ENCODE measurements at regions not wholly inside any gene's neighbourhood (a gene's known extent, or its start where the extent isn't known, plus 50 kb on each side); places are given as distances from the start of the nearest gene placed in this dataset.
"Not testable (repeated sequence)": the region's sequence is repeated elsewhere in the genome, so short reads cannot be mapped to it uniquely, and the experiment has no call there.

DNA sequence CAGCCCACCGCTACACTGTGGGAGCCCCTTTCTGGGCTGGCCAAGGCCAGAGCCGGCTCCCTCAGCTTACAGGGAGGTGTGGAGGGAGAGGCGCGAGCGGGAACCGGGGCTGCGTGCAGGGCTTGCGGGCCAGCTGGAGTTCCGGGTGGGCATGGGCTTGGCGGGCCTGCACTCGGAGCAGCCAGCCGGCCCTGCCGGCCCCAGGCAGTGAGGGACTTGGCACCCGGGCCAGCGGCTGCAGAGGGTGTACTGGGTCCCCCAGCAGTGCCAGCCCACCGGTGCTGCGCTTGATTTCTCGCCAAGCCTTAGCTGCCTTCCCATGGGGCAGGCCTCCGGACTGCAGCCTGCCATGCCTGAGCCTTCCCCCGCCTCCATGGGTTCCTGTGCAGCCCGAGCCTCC, 306.2 kb downstream of the PPP4R3C start:
- not testable (repeated sequence) for DNase-seq (ENCODE audit: low spot score)

DNA sequence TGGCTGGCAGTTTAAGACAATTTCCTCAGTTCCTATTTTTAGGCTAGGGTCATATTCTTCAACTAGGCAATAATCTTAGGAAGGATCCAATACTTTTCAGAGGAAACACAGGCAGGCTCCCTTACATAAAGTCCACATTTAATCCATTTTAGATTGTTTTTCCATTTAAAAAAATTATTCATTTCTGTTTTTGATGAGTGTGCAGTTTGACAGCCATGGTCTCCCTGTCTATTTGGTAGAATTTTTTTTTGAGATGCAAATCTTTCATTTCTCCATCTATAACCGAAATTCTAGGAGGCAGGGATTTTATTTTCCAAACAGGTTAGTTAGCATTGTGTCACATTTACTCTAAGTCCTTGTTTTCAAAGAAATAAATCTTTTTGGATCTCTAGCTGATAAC, 326.8 kb downstream of the PPP4R3C start:
- no peak for DNase-seq (ENCODE audit: low spot score)

- no peak for DNase-seq (ENCODE audit: low spot score)
Observed at GRCh38 chrX:27132862-27133261, 330.3 kb downstream of the PPP4R3C start.

DNA sequence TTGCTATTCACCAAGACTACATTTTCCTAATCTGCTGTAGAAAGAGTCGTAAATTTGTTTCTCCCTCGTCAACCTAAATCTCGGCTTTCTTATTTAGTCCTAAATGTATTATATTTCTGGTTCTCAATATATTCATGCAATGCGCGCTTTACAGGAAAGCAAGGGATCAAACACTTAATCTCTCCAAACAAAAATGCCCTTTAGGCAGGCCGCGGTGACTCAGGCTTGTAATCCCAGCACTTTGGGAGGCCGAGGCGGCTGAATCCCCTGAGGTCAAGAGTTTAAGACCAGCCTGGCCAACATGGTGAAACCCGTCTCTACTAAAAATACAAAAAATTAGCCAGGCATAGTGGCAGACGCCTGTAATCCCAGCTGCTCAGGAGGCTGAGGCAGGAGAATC, 376.0 kb downstream of the PPP4R3C start:
- DNase-seq (ENCODE audit: low spot score), result not testable (repeated sequence)

- DNase-seq (ENCODE audit: low spot score), result no peak
Observed at GRCh38 chrX:27086237-27086636, 376.9 kb downstream of the PPP4R3C start.

GRCh38 chrX:27085346-27085745, 377.8 kb downstream of the PPP4R3C start:
- DNase-seq (ENCODE audit: low spot score), result no peak

- no peak for DNase-seq (ENCODE audit: low spot score)
Observed at GRCh38 chrX:27078371-27078770, 384.8 kb downstream of the PPP4R3C start.

GRCh38 chrX:27057883-27058282, 405.3 kb downstream of the PPP4R3C start:
- no peak for DNase-seq (ENCODE audit: low spot score)

GRCh38 chrX:27039332-27039731, 423.8 kb downstream of the PPP4R3C start:
- DNase-seq (ENCODE audit: low spot score), result no peak

GRCh38 chrX:27008486-27008885, 454.7 kb downstream of the PPP4R3C start:
- no peak for DNase-seq (ENCODE audit: low spot score)

DNA sequence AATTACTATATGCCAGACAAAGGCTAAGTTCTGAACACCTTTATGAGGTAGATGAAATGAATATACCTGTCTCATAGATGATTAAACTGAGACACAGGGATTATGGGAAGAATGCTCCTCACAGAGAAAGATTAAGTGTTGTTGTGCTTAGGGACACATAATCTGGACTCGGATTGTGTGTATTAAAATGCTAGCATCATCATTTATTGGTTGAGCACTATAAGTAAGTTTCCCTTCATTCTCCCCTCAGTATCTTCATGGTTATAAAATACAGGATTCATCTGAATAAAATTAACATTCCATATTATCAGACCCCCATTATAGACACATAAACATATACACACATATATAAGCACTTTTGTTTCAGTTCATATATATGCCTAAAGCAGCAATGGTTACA, 463.5 kb downstream of the PPP4R3C start:
- no peak for DNase-seq (ENCODE audit: low spot score)

- no peak for DNase-seq (ENCODE audit: low spot score)
Observed at GRCh38 chrX:26958261-26958660, 504.9 kb downstream of the PPP4R3C start.

DNA sequence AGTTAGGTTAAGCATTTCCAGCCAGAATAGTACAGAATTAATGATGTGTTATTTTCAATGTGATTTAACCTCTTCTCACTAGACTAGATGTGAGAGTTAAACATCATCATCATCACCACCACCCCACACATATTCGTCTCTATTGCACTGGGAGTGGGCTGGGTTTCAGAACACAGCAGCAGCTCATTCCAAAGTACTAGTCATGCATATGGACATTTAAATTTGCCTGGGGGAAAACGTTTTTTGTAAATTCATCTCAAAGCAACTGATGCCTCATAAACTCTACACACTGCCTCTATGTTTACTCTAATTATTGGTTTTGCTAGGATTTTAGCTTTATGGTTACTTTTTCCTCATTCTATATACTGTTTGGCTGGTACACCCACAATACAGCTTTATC, 509.1 kb downstream of the PPP4R3C start:
- DNase-seq (ENCODE audit: low spot score), result no peak

- DNase-seq (ENCODE audit: low spot score), result no peak
Observed at GRCh38 chrX:26952213-26952612, 510.9 kb downstream of the PPP4R3C start.

GRCh38 chrX:26927419-26927818, 535.7 kb downstream of the PPP4R3C start:
- DNase-seq (ENCODE audit: low spot score), result no peak

- DNase-seq (ENCODE audit: low spot score), result no peak
Observed at GRCh38 chrX:26925088-26925487, 538.1 kb downstream of the PPP4R3C start.

GRCh38 chrX:26922278-26922677, 540.9 kb downstream of the PPP4R3C start:
- DNase-seq (ENCODE audit: low spot score), result no peak

DNA sequence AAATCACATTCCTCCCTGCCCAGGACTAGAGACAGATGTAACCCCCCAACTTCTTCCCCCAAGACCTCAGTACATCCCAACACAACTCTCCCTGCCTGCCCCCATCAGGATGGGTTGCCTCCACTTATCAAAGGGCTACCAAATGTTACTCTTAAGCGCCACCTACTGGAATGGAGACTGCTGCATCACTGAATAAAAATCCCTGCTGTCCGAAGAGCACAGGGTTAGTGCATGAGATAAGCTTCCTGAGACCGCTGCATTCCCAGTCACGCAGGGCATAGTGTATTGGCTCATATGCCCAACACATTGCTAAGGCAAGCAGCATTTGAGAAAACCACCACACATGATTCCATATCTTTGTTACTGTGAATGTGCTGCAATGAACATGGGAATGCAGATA, 544.5 kb downstream of the PPP4R3C start:
- no peak for DNase-seq (ENCODE audit: low spot score)

- DNase-seq (ENCODE audit: low spot score), result no peak
Observed at GRCh38 chrX:26916991-26917390, 546.1 kb downstream of the PPP4R3C start.

DNA sequence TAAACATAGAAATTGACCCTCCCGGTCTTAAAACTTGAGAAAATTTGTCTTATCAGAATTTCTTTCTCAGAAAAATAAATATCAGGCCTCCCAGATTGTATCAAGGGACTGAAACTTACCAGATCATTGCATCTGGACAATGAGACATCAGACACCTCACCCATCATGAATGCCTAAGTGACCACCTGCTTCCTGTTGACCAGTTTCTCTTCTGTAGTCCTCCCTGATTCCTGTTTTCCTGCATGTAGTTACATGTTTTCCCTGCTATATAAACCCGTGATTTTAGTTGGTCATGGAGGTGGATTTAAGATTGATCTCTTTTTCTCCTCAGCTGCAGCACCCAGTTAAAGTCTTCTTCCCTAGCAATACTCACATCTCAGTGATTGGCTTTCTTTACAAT, 548.1 kb downstream of the PPP4R3C start:
- no peak for DNase-seq (ENCODE audit: low spot score)

GRCh38 chrX:26914232-26914631, 548.9 kb downstream of the PPP4R3C start:
- no peak for DNase-seq (ENCODE audit: low spot score)

- not testable (repeated sequence) for DNase-seq (ENCODE audit: low spot score)
Observed at GRCh38 chrX:26911785-26912184, 551.4 kb downstream of the PPP4R3C start.

DNA sequence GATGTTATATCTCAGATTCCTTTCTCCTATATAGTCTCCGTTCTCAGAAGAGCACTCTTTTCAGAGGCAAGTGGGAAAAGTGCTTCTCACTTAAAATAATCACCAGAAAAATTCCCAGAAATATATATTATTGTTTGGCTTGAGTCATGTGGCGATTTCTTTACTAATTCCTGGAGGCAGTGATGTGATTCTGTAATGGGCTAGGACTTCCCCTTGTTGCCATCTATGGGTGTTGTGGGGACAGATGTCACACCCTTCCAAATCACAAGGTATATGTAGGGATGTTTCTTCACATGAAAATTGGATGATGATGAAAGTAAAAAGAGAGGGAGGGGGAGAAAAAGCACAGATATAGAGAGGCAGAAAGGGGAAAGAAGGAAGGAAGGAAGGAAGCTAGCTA, 553.4 kb downstream of the PPP4R3C start:
- no peak for DNase-seq (ENCODE audit: low spot score)

DNA sequence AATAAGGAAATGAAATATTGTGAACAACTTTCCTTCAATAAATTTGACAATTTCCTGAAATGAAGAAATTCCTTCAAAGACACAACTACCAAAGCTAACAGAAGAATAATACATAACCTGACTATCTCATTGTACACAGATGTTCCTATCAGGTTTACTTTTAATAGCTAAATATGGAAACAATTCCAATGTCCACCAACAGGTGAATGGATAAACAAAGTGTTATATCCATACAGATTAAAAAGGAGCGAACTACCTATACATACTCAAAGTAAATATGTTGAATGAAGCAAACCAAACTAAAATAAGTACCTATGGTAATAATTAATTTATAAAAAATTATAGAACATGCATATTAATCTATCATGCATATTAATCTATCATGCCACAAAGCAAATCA, 554.9 kb downstream of the PPP4R3C start:
- DNase-seq (ENCODE audit: low spot score), result no peak

- no peak for DNase-seq (ENCODE audit: low spot score)
Observed at GRCh38 chrX:26889574-26889973, 573.6 kb downstream of the PPP4R3C start.

Data from germinal center (tissue), 1 donor.